ENCODE measurements at regions not wholly inside any gene's neighbourhood (a gene's known extent, or its start where the extent isn't known, plus 50 kb on each side); places are given as distances from the start of the nearest gene placed in this dataset.

DNA sequence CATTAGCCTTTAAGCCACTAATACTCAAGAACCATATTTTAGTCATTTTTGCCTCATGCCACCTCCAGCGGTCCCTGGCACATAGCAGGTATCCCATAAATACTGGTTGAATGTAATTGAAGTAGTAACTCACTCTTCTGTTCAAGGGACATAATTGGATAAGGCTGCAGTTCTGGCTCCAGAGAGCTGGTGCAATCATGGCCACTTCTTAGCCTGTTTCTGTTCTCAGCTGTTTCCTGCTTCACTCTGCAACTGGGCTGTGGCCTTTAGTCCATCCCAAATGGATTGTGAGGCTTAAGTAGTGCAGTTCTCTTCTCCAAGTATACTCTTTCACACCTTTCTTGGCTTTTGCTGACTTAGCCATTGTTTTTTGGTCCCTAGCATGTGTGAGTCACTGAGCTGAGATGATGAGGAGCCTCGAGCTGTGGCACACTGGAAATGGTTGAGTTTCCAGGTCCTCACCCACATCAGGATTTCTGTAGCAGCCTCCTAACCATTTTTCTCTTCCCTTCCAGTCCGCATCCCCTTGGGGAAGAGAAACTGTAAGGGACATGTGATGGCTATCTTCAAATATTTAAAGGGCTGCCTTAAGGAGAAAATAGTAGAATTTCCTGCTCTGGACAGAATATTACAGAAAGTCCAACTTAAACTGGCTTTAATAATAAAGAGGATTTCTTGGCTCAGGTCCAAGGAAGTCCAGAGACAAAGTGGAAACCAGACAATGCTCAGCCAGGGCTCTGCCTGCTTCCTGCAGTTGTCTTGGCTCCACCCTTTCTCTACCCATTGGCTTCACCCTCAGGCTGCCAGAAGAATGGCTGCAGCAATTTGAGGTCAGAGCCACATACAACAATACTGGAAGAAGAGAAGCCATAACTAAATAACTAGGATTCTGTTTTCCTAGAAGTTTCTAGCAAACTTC is 305.4 kb upstream of the ROPN1 start:
- Histone ChIP-seq H3K27me3 (ENCODE audit: insufficient read depth, low read length, poor library complexity, severe bottlenecking) (no peaks in the 10 kb centered on the region), H3K4me2 (ENCODE audit: low read depth, low read length, poor library complexity, severe bottlenecking) (peak overlapping the region; percentile 62), H2AFZ (ENCODE audit: low read length) (0 out of 2 replicates have a peak overlapping the region, but pooled peaks have one; percentile 2), H3K79me2 (ENCODE audit: insufficient read depth, low read length) (no peaks in the 10 kb centered on the region), H3F3A (ENCODE audit: low read depth) (no peaks in the 10 kb centered on the region), H3K36me3 (ENCODE audit: insufficient read depth, low read length) (no peaks in the 10 kb centered on the region), H3K4me1 (ENCODE audit: insufficient read depth, low read length, poor library complexity, severe bottlenecking) (peaks cover 51% of the 10 kb centered on the region), H3K9me3 (ENCODE audit: insufficient read depth, low read depth, low read length) (no peaks in the 10 kb centered on the region), H3K9ac (ENCODE audit: low read depth, low read length, poor library complexity, severe bottlenecking) (peak overlapping the region; percentile 60), H4K20me1 (ENCODE audit: insufficient read depth, low read length, poor library complexity, severe bottlenecking) (no peaks in the 10 kb centered on the region), H3K9me2 (replicated peaks; ENCODE audit: low read depth, low read length) (no peaks in the 10 kb centered on the region), H3K4me3 (ENCODE audit: low read length, poor library complexity, severe bottlenecking) (no peak overlapping the region)
- no peak for TF ChIP-seq CTCF (conservative IDR thresholded peaks at IDR 0.05; ENCODE audit: low read length)
- TF ChIP-seq EZH2phosphoT487 (IDR thresholded peaks at IDR 0.05; ENCODE audit: borderline replicate concordance), result no peak

DNA sequence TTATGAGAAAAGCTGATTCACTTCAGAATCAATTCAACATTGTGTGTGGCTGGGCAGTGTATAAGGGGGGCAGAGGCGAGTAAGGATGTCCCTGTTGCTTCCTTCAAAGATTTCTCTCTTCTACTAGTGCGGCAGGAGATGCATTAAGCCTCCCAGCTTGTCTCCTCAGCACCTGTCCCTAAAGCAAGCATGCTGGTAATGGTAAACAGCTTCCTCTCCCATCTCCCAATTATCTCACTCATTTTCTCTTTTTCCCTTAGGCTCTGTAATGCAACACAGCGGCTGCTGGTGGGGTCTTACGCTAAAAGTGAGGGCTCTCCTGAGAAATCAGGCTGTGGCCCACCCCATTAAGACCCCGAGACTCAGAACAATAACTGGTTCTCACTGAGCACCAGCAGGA is 306.4 kb upstream of the ROPN1 start:
- no peaks in the 10 kb centered on the region for H4K20me1 ChIP-seq (ENCODE audit: insufficient read depth, low read length, poor library complexity, severe bottlenecking)
- no peaks in the 10 kb centered on the region for H3K9me2 ChIP-seq (replicated peaks; ENCODE audit: low read depth, low read length)
- H3K9me3 ChIP-seq (ENCODE audit: insufficient read depth, low read depth, low read length), result no peaks in the 10 kb centered on the region
- peak overlapping the region; percentile 45 for H3K4me3 ChIP-seq (ENCODE audit: low read length, poor library complexity, severe bottlenecking)
- no peaks in the 10 kb centered on the region for H3K36me3 ChIP-seq (ENCODE audit: insufficient read depth, low read length)
- no peak overlapping the region for H2AFZ ChIP-seq (ENCODE audit: low read length)
- H3K9ac ChIP-seq (ENCODE audit: low read depth, low read length, poor library complexity, severe bottlenecking), result peak overlapping the region; percentile 60
- TF ChIP-seq EZH2phosphoT487 (IDR thresholded peaks at IDR 0.05; ENCODE audit: borderline replicate concordance) (no peak), CTCF (conservative IDR thresholded peaks at IDR 0.05; ENCODE audit: low read length) (no peak)
- H3K4me2 ChIP-seq (ENCODE audit: low read depth, low read length, poor library complexity, severe bottlenecking), result peak overlapping the region; percentile 62
- no peaks in the 10 kb centered on the region for H3K27me3 ChIP-seq (ENCODE audit: insufficient read depth, low read length, poor library complexity, severe bottlenecking)
- peaks cover 51% of the 10 kb centered on the region for H3K4me1 ChIP-seq (ENCODE audit: insufficient read depth, low read length, poor library complexity, severe bottlenecking)
- no peaks in the 10 kb centered on the region for H3K79me2 ChIP-seq (ENCODE audit: insufficient read depth, low read length)
- H3F3A ChIP-seq (ENCODE audit: low read depth), result no peaks in the 10 kb centered on the region

- Histone ChIP-seq H3K36me3 (ENCODE audit: insufficient read depth, low read length) (no peaks in the 10 kb centered on the region), H4K20me1 (ENCODE audit: insufficient read depth, low read length, poor library complexity, severe bottlenecking) (no peaks in the 10 kb centered on the region), H3K9me3 (ENCODE audit: insufficient read depth, low read depth, low read length) (no peaks in the 10 kb centered on the region), H3F3A (ENCODE audit: low read depth) (no peaks in the 10 kb centered on the region), H3K27me3 (ENCODE audit: insufficient read depth, low read length, poor library complexity, severe bottlenecking) (no peaks in the 10 kb centered on the region), H3K4me2 (ENCODE audit: low read depth, low read length, poor library complexity, severe bottlenecking) (peak overlapping the region; percentile 62), H3K79me2 (ENCODE audit: insufficient read depth, low read length) (no peaks in the 10 kb centered on the region), H2AFZ (ENCODE audit: low read length) (peak overlapping the region; percentile 11; the same call in 1 of the 2 replicates), H3K4me3 (ENCODE audit: low read length, poor library complexity, severe bottlenecking) (peak overlapping the region; percentile 45), H3K9ac (ENCODE audit: low read depth, low read length, poor library complexity, severe bottlenecking) (peak overlapping the region; percentile 60), H3K4me1 (ENCODE audit: insufficient read depth, low read length, poor library complexity, severe bottlenecking) (peaks cover 51% of the 10 kb centered on the region), H3K9me2 (replicated peaks; ENCODE audit: low read depth, low read length) (no peaks in the 10 kb centered on the region)
- TF ChIP-seq EZH2phosphoT487 (IDR thresholded peaks at IDR 0.05; ENCODE audit: borderline replicate concordance), result no peak
- no peak for TF ChIP-seq CTCF (conservative IDR thresholded peaks at IDR 0.05; ENCODE audit: low read length)
Measured at GRCh38 chr3:124298951-124299350, 307.0 kb upstream of the ROPN1 start.

Measured in Loucy (cell line).